ENCODE measurements at regions not wholly inside any gene's neighbourhood (a gene's known extent, or its start where the extent isn't known, plus 50 kb on each side); places are given as distances from the start of the nearest gene placed in this dataset.

- no peak for TF ChIP-seq CTCF (IDR thresholded peaks at IDR 0.05)
- ATAC-seq, result no peak
- H3K27me3 ChIP-seq (ENCODE audit: insufficient read depth in 3 of 3, low read length in 2 of 3), result no peaks in the 10 kb centered on the region
- DNase-seq, result no peak
- intact Hi-C loops (cut with DNase I), result no loop called here
- H3K27ac ChIP-seq, result no peak overlapping the region
- no peak overlapping the region for H3K4me3 ChIP-seq
- H3K36me3 ChIP-seq (ENCODE audit: insufficient read depth in 1 of 2, low read depth in 1 of 2), result no peaks in the 10 kb centered on the region
- 36 to 43% (median 40%) methylated on average over 1 of the region's 1 CpG for WGBS, 3 donors
- H3K4me1 ChIP-seq, result no peaks in the 10 kb centered on the region
- no peaks in the 10 kb centered on the region for H3K9me3 ChIP-seq
Measured at GRCh38 chr13:66171920-66172319, 1058.2 kb downstream of the PCDH9 start.

- H3K9me3 ChIP-seq, result no peaks in the 10 kb centered on the region
- no peak overlapping the region for H3K27ac ChIP-seq
- 66 to 79% (median 75%) methylated on average over 2 of the region's 2 CpGs for WGBS, 3 donors
- H3K27me3 ChIP-seq (ENCODE audit: insufficient read depth in 3 of 3, low read length in 2 of 3), result no peaks in the 10 kb centered on the region
- no peak for DNase-seq
- H3K4me1 ChIP-seq, result no peaks in the 10 kb centered on the region
- intact Hi-C loops (cut with DNase I), result no loop called here
- no peaks in the 10 kb centered on the region for H3K36me3 ChIP-seq (ENCODE audit: insufficient read depth in 1 of 2, low read depth in 1 of 2)
- no peak overlapping the region for H3K4me3 ChIP-seq
- no peak for ATAC-seq
- no peak for TF ChIP-seq CTCF (IDR thresholded peaks at IDR 0.05)
Measured at GRCh38 chr13:66162470-66162869, 1067.7 kb downstream of the PCDH9 start.

GRCh38 chr13:66159511-66159910 lies 1070.6 kb downstream of the PCDH9 start:
- no peak for ATAC-seq
- TF ChIP-seq CTCF (IDR thresholded peaks at IDR 0.05), result no peak
- WGBS, 3 donors, result 73 to 90% (median 80%) methylated on average over 6 of the region's 6 CpGs

GRCh38 chr13:66154976-66155375 lies 1075.2 kb downstream of the PCDH9 start:
- DNase-seq (no peak), ATAC-seq (no peak)
- no peak overlapping the region for H3K4me3 ChIP-seq
- no peaks in the 10 kb centered on the region for H3K4me1 ChIP-seq
- intact Hi-C loops (cut with DNase I), result no loop called here
- no peaks in the 10 kb centered on the region for H3K9me3 ChIP-seq
- no peak overlapping the region for H3K27ac ChIP-seq
- H3K36me3 ChIP-seq (ENCODE audit: insufficient read depth in 1 of 2, low read depth in 1 of 2), result no peaks in the 10 kb centered on the region
- H3K27me3 ChIP-seq (ENCODE audit: insufficient read depth in 3 of 3, low read length in 2 of 3), result no peaks in the 10 kb centered on the region
- TF ChIP-seq CTCF (IDR thresholded peaks at IDR 0.05), result no peak
- WGBS, 3 donors, result 0 to 11% (median 0%) methylated on average over 1 of the region's 1 CpG

More at GRCh38 chr13:66159511-66159910, 1070.6 kb downstream of the PCDH9 start:
- DNase-seq, result no peak
- Histone ChIP-seq H3K36me3 (ENCODE audit: insufficient read depth in 1 of 2, low read depth in 1 of 2) (no peaks in the 10 kb centered on the region), H3K27ac (no peak overlapping the region), H3K4me1 (no peaks in the 10 kb centered on the region), H3K27me3 (ENCODE audit: insufficient read depth in 3 of 3, low read length in 2 of 3) (no peaks in the 10 kb centered on the region), H3K9me3 (no peaks in the 10 kb centered on the region), H3K4me3 (no peak overlapping the region)
- intact Hi-C loops (cut with DNase I), result no loop called here

- no peak for DNase-seq
- 48 to 65% (median 60%) methylated on average over 1 of the region's 1 CpG for WGBS, 3 donors
- Histone ChIP-seq H3K36me3 (ENCODE audit: insufficient read depth in 1 of 2, low read depth in 1 of 2) (no peaks in the 10 kb centered on the region), H3K27me3 (ENCODE audit: insufficient read depth in 3 of 3, low read length in 2 of 3) (no peaks in the 10 kb centered on the region), H3K27ac (no peak overlapping the region), H3K4me1 (no peaks in the 10 kb centered on the region), H3K4me3 (no peak overlapping the region), H3K9me3 (no peaks in the 10 kb centered on the region)
- TF ChIP-seq CTCF (IDR thresholded peaks at IDR 0.05), result no peak
- no peak for ATAC-seq
- intact Hi-C loops (cut with DNase I), result no loop called here
Measured at GRCh38 chr13:66154354-66154753, 1075.8 kb downstream of the PCDH9 start.

Data from psoas muscle (tissue), 7 donors.